Suprapubic skin (tissue), 4 donors: ENCODE measurements at regions not wholly inside any gene's neighbourhood (a gene's known extent, or its start where the extent isn't known, plus 50 kb on each side); places are given as distances from the start of the nearest gene placed in this dataset.

Experiments
- CTCF ChIP-seq, 2 donors: fragments of 200-600 bp in 1 of 2; fragments of 450-650 bp in 1 of 2; sonication (generic) in 1 of 2; IDR thresholded peaks; one replicate each; pipeline ENCODE4 v1.5.1; 2016 to 2019; ENCODE audit warnings: antibody characterized with exemption in 2 of 2, mild to moderate bottlenecking in 1 of 2, moderate library complexity in 1 of 2
- EP300 ChIP-seq: sonication (generic); formaldehyde crosslinking; IDR thresholded peaks from one replicate; pipeline ENCODE4 v1.6.1; 2017; ENCODE audit warnings: antibody characterized with exemption
- POLR2A ChIP-seq, 2 donors: fragments of 450-650 bp; IDR thresholded peaks; one replicate each; pipeline ENCODE4 v1.6.1; 2017; ENCODE audit warnings: antibody characterized with exemption in 2 of 2, mild to moderate bottlenecking in 2 of 2, moderate library complexity in 2 of 2
- POLR2AphosphoS5 ChIP-seq, 3 donors: sonication (generic); formaldehyde crosslinking; IDR thresholded peaks; one replicate each; pipeline ENCODE4 v1.6.1; 2017; ENCODE audit warnings: antibody characterized with exemption in 3 of 3

GRCh38 chr6:135707426-135707825 is 144.1 kb upstream of the PDE7B start:
- TF ChIP-seq CTCF (IDR thresholded peaks at IDR 0.05), result no peak
- no peak for TF ChIP-seq POLR2A (IDR thresholded peaks at IDR 0.05)
- TF ChIP-seq POLR2AphosphoS5 (IDR thresholded peaks at IDR 0.05), result no peak
- TF ChIP-seq EP300, result no peak
